GM08714 (cell line): ENCODE measurements at regions not wholly inside any gene's neighbourhood (a gene's known extent, or its start where the extent isn't known, plus 50 kb on each side); places are given as distances from the start of the nearest gene placed in this dataset.

ENCODE experiments used
- H3K4me3 ChIP-seq: fragments of 200-500 bp; sonication (Bioruptor generic); 2 replicates; pipeline ENCODE4 v1.5.1; 2014; ENCODE audit warnings: mild to moderate bottlenecking, low read length, inconsistent platforms
- ZNF274 ChIP-seq: IDR thresholded peaks from 2 replicates; pipeline ENCODE4 v1.6.1; 2012; ENCODE audit warnings: mild to moderate bottlenecking, low read depth, low read length

DNA sequence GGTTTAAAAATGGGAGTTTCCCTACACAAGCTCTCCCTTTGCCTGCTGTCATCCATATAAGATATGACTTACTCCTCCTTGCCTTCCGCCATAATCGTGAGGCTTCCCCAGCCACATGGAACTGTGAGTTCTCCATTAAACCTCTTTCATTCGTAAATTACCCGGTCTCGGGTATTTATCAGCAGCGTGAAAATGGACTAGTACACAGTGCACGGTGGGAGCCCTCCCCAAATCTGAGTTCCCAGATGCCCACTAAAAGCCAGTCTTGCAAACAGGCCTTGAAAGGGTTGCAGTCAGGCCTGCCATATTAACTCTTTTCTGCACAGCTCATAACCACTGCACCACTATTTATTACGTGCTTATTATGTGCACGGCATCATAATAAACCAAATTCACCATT, 400.9 kb downstream of the PRDM2 start:
- H3K4me3 ChIP-seq: no peak overlapping the region
- TF ChIP-seq ZNF274: no peak

DNA sequence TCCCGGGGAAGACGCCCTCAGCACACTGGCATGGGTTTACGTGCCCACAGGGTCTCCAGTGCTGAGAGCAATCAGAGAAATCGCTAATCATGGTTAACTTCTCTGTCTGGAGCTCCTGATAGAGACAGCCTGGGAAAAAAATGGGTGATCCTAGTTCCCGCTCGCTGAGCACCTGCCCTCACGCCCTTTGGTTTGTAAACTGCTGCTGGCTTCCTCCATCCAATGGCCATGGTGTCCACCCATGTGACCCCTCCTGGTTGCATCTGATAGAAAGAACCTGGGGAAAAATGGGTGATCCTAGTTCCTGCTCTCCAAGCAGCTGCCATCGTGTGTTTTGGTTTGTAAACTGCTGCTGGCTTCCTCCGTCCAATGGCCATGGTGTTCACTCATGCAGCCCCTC, 402.2 kb downstream of the PRDM2 start:
- TF ChIP-seq ZNF274: no peak
- no peak overlapping the region for H3K4me3 ChIP-seq

DNA sequence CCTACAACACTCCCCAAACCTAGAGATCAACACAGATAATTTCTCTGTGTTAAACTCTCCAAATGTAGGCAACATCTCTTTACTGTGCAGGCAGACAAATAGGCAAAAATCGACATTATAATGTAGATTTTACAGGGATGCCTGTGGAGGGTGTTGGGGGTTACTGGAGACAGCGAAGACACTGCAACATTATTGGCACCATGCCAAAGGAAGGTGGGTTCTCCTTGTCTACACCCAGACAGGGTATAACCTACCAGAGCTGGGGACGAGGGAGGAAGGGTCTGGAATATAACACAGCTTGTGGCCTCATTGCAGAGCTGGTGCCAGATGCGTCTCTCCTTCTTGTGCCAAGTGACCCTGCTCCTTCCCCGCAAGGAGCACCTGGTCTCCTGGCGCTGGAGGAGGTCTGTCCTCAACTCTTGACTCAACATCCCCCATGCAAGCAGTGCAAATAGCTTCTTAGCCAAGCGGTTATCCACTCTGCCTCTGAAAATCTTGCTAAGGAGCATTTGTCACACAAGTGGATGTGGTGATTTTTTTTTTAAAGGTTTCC, 404.0 kb downstream of the PRDM2 start:
- H3K4me3 ChIP-seq: no peak overlapping the region
- TF ChIP-seq ZNF274: no peak

DNA sequence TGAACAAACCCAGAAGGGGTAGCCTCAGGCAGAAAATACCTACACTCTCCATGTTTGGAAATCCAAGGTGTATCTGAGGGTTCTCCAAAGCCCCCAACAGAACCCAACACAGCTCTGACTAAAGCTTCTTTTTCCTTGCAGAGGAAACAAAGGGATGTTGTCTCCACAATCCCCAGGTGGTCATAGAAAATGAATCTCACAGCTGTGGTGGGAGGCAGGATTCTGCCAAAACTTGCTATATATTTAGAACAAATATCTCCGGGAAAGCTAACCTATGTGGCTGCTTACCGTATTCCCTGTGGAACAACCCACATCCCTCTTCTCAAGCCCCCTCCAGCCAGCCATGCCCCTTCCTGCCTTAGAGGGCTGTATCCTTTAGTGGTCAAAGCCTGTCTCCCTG, 406.1 kb downstream of the PRDM2 start:
- H3K4me3 ChIP-seq: no peak overlapping the region

DNA sequence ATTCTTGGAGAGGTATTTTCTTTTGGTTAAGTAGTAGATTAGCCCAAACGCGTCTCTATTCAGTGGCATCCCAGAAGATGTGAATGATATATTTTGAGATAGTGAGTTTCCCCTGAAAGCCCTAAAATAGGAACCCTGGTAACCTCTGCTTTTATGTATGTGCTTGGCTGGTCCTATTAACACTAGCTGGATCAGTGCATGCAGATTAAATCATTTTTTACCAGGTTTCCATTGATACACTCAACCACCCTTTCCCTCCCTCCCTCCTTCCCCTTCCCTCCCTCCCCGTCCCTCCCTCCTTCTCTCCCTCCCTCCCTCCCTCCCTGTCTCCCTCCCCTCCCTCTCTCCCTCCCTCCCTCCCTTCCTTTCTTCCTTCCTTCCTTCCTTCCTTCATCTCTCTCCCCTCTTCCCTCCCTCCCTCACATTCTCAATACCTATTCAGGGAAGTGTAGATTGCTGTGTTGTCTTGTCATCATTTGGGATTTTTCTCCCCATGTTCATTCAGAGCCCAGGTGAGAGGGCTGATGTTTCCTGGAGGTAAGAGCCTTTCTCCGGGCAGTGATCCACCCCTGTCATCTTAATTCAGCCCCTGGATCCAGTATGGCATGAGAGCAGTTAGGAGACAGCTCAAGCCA, 406.8 kb downstream of the PRDM2 start:
- TF ChIP-seq ZNF274: no peak
- no peak overlapping the region for H3K4me3 ChIP-seq

More for the DNA sequence above, 406.1 kb downstream of the PRDM2 start:
- TF ChIP-seq ZNF274: no peak

DNA sequence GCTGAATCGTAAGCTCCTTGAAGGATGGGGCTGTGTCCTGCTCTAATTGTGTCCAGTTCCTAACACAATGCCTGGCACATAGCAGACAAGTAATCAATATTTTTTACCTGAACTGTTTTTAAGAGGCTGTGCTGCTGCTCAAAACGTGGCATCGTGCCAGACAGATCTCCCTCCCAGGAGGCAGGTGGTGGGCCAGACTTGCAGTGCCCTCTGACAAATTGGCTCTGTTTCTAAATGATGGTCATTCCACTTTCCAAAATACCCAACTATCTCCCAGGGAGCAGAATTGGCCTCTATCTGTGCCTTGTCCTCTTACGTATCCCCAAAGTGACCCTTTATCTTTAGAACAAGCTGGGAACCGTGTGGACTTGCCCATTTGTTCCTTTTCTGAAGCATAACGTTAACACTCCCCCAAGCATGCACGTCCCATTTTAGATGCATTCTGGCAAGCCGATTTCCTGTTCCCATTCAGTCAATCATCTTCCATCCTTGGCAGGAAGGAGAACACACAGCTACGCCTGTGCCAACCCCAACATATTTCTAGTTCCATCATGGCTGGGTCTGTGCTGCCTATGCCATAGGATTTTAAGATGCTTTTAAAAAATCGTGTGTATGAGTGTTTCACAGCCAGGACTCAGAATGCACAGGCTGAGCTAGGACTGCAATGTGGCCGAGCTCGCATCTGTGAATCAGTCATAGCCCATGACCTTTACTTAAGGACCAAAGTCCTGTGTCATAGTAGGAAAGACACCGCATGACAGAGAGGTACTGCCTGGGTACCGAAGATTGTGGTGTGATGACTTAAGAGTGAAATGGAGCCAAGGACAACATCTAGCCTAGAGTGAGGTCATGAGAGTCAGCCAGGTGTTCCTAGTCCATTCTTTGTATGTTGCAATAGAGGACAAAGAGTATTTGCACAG, 408.6 kb downstream of the PRDM2 start:
- no peak overlapping the region for H3K4me3 ChIP-seq
- TF ChIP-seq ZNF274: no peak

DNA sequence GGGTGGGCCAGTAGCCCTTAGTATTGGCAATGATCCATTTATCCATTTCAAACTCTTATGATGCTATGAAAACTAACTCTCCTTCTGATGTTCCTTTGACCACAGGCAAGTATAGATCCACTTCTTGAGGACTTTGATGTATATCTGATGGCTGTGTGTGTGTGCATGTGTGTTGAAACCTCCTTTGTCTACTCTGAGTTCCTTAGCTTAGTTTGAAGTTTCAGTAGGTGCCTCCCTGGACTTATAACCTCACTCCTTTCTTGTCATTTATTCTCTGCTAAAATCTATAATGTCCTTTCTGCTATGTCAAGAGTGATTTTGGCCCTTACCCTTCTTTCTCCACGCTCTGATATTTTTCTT, 409.3 kb downstream of the PRDM2 start:
- H3K4me3 ChIP-seq: no peak overlapping the region
- TF ChIP-seq ZNF274: no peak

DNA sequence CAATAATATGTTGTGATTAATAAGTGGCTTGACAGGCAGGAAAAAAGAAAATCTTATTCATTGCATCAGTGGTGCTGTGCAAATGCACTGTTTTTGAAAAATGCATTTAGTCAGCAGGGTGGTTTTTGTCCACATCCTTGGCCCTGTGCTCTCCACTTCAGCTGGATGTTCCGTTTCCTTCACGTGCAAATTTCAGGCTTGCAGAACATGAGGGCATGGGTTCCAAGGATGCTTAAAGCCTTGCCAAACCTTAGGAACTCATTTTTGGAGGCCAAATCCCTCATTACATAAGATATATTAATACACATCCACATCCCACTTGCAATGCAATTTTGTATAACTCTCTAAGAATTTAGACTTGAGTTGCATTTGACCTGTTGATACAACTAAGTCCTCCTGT, 410.1 kb downstream of the PRDM2 start:
- H3K4me3 ChIP-seq: no peak overlapping the region
- TF ChIP-seq ZNF274: no peak

DNA sequence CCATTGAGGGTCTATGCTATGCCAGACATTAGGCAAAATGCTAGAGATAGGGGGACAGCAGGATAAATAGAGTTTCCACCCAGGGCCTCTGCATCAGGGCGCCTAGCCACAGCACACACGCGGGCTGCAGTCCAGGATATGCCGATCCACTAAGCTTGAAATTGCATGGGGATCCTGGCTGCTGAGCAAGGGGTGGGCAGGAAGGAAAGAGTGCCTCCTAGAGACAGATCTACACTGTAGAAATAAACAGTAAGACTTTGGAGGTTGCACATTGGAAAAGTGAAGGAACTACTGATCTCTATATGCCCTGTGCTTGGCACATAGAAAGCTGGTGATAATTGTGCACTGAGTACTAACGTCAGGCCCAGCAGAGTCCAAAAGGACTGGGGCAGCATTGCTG, 411.1 kb downstream of the PRDM2 start:
- no peak for TF ChIP-seq ZNF274
- no peak overlapping the region for H3K4me3 ChIP-seq

DNA sequence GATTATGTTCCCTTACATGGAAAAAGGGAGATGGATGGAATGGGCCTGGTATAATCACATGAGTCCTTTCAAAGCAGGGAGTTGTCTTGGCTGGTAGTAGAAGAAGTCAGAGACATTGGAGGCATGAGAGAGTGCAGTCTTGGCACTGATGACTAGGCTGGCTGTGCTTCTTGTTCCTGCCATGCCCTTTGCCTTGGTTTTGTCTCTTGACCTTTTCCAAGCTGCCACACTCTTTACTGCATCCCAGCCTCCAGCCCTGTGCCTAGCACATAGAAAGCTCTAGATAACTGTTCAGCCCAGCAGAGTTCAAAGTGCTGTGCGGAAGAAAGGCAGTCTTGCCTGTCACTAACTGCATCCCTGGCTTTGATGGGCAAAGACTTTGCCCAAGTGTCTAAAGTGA, 412.6 kb downstream of the PRDM2 start:
- H3K4me3 ChIP-seq: no peak overlapping the region
- no peak for TF ChIP-seq ZNF274

DNA sequence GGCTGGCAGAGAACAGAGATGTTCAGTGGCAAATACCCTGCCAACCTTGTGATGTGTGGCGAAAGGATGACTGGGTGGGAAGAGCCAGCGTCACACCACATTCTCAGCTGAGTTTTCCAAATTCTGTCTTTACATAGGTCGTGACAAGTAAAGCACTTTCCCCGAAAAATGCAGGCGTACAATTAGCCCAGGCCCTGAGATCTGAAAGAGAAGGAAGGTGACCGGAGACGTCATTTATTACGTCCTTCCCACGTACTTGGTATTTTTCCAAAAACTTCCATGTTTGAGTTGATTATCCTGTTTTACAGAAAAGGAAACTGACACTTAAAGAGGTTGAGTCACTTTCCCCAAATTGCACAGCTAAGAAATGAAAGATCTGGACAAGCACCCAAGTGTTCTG, 413.3 kb downstream of the PRDM2 start:
- TF ChIP-seq ZNF274: no peak
- H3K4me3 ChIP-seq: no peak overlapping the region

DNA sequence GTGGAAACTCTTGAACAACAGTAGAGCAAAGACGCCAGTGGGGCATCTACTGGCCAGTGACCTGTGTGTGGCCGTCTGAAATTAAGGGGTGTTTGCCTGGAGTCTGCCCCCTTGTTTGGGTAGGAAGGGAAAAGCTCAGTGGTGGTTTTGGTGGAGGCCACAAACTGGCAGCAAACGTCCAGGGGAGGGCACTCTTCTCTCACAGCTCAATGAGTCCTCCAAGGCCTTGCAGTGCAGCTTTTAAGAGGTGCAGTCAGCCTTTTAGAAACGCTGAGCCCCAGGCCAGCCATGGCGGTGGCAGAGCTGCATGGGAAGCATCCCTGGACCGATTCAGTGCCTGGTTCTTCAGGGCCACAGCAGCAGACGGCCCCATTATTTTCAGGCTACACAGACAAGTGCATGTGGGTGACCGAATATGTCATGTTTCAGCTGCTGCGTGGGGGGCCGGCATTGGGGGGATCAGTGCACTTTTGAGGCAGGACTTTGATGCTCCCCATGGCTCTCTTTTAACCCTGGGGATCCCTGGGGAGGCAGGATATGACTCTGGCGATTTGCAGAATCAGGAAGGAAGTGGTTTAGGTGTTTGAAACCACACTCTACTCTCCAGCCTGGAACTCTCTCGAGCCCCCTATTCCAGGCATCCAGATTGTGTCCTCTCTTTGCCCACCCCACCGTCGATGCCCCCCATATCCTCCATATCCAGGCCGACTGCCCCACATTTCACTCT, 414.0 kb downstream of the PRDM2 start:
- no peak for TF ChIP-seq ZNF274
- no peak overlapping the region for H3K4me3 ChIP-seq

DNA sequence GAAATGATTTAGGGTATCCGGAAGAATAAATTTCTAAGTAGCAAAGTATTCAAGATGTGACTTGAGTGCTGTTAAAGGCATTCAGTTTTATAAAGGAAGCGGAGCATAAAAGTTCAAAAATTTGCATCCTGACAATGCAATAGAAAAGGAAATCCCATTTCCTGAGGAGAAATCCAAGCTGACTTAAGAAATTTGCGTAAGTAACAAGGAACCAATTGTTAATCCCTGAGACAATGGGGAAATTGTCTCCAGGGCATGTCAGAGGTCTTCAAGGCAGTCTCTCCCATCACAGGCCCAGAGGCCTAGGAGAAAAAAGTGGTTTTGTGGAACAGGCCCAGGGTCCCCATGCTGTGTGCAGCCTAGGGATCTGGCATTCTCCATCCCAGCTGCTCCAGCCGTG, 416.0 kb downstream of the PRDM2 start:
- no peak for TF ChIP-seq ZNF274
- H3K4me3 ChIP-seq: no peak overlapping the region

DNA sequence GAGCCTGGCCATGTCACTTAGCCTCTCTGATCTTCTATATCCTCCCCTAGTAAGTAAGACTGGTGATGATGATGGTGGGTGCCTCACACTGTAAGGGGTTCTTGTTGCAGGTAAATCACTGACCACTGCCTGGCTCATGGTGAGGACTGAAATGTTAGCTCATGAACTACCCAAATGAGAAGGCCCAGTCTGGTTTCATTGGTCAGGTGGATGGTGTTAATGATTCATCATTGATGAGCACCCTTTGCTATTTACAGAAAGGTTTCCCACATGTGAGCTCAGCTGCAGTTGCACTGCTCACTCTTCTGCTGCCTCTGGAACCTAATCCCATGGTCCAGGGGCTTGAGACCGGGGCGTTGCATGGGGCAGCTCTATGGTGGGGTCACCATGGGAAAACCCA, 417.7 kb downstream of the PRDM2 start:
- no peak overlapping the region for H3K4me3 ChIP-seq
- no peak for TF ChIP-seq ZNF274
